K562 (cell line): ENCODE measurements at regions not wholly inside any gene's neighbourhood (a gene's known extent, or its start where the extent isn't known, plus 50 kb on each side); places are given as distances from the start of the nearest gene placed in this dataset.

ENCODE experiments used
- ATAC-seq: fragments of 200-7000 bp; cut with Tn5 transposase; 3 replicates; pipeline ENCODE4 v1.9.1; 2020; ENCODE audit warnings: moderate library complexity
- BruUV-seq: library from RNA; stranded (reverse); fragments of 400-500 nt; replicated peaks from 2 replicates; lab custom pipeline; 2021; lab: Mats Ljungman, UMichigan
- CTCF ChIA-PET: fragments of 300-600 bp; formaldehyde crosslinking; extraction: SDS; loops from one replicate; lab custom pipeline; 2021; ENCODE audit warnings: low intra/inter-chr PET ratio; lab: Yijun Ruan, JAX
- POLR2A ChIA-PET: fragments of 300-600, 350-650 bp; sonication (Branson Sonifier 250); formaldehyde crosslinking; extraction: SDS; loops from one replicate; lab custom pipeline; 2021; ENCODE audit warnings: antibody characterized with exemption, inconsistent platforms; lab: Yijun Ruan, JAX
- DNase-seq, 4 experiments: peaks; one replicate each; pipeline versions ENCODE4 v3.0.0 to v3.0.0-alpha.2; 2011 to 2018; ENCODE audit warnings: low spot score in 3 of 4, mixed read lengths in 3 of 4; ENCODE audit errors: extremely low read depth in 1 of 4
- FAIRE-seq: peaks from 2 replicates; lab custom pipeline; 2011; peaks lifted over from hg19 to GRCh38; lab: Jason Lieb, UNC
- H2AFZ ChIP-seq: 2 replicates; pipeline ENCODE4 v1.6.0; 2011; ENCODE audit warnings: low read depth, low read length, control low read depth, inconsistent platforms
- H3K27ac ChIP-seq: fragments of 200-600 bp; 3 replicates; pipeline ENCODE4 v1.8.0; 2011; ENCODE audit warnings: low read depth, mild to moderate bottlenecking, control low read depth, inconsistent platforms, low read length, moderate library complexity, mixed read lengths; ENCODE audit errors: extremely low read depth
- H3K27me3 ChIP-seq, 2 experiments: fragments of 300-600 bp in 1 of 2; 2 replicates in 1 of 2; 3 replicates in 1 of 2; pipeline versions ENCODE4 v1.6.0 to v1.8.0; 2011; ENCODE audit warnings: inconsistent platforms in 2 of 2, low read length in 2 of 2, mild to moderate bottlenecking in 1 of 2, mixed read lengths in 1 of 2, moderate library complexity in 1 of 2; ENCODE audit not compliant: control insufficient read depth in 2 of 2, insufficient read depth in 2 of 2
- H3K36me3 ChIP-seq: fragments of 300-600 bp; 3 replicates; pipeline ENCODE4 v1.8.0; 2011; ENCODE audit warnings: mild to moderate bottlenecking, low read length, inconsistent platforms; ENCODE audit not compliant: control insufficient read depth, insufficient read depth
- H3K4me1 ChIP-seq, 2 experiments: fragments of 200-600 bp in 1 of 2; replicated peaks in 1 of 2; 2 replicates in 1 of 2; 3 replicates in 1 of 2; pipeline versions ENCODE4 v1.5.1 to v1.8.0; 2011; ENCODE audit warnings: inconsistent platforms in 2 of 2, low read length in 2 of 2, mild to moderate bottlenecking in 1 of 2, mixed read lengths in 1 of 2, moderate library complexity in 1 of 2; ENCODE audit not compliant: control insufficient read depth in 2 of 2, insufficient read depth in 2 of 2
- H3K4me2 ChIP-seq: 2 replicates; pipeline ENCODE4 v1.6.1; 2011; ENCODE audit warnings: low read length, control low read depth, inconsistent platforms, mixed read lengths; ENCODE audit not compliant: insufficient read depth
- H3K4me3 ChIP-seq: fragments of 200-600 bp; sonication (generic), shearing (Covaris generic); 2 replicates; pipeline ENCODE4 v1.5.1; 2016; ENCODE audit warnings: control low read depth, inconsistent platforms
- H3K79me2 ChIP-seq: fragments of 200-600 bp; 3 replicates; pipeline ENCODE4 v1.8.0; 2011; ENCODE audit warnings: low read length, inconsistent platforms; ENCODE audit not compliant: control insufficient read depth, insufficient read depth
- H3K9ac ChIP-seq, 2 experiments: 2 replicates each; pipeline versions ENCODE4 v1.6.0 to v1.6.1; 2011; ENCODE audit warnings: low read depth in 2 of 2, low read length in 2 of 2, control low read depth in 1 of 2, inconsistent platforms in 1 of 2, mild to moderate bottlenecking in 1 of 2, mixed read lengths in 1 of 2; ENCODE audit not compliant: insufficient read depth in 1 of 2
- H3K9me1 ChIP-seq: one replicate; pipeline ENCODE4 v1.6.0; 2011; ENCODE audit warnings: inconsistent platforms, mild to moderate bottlenecking, low read length, moderate library complexity; ENCODE audit not compliant: control insufficient read depth, insufficient read depth
- H3K9me3 ChIP-seq: replicated peaks from 2 replicates; pipeline ENCODE4 v1.5.1; 2011; ENCODE audit warnings: low read depth, low read length, inconsistent platforms; ENCODE audit not compliant: control insufficient read depth, insufficient read depth
- H4K20me1 ChIP-seq: replicated peaks from 2 replicates; pipeline ENCODE4 v1.6.1; 2011; ENCODE audit warnings: low read length, inconsistent platforms, mixed read lengths; ENCODE audit not compliant: control insufficient read depth, insufficient read depth
- ATF1 ChIP-seq, 2 experiments: fragments of 450-650 bp in 1 of 2; IDR thresholded peaks; 2 replicates each; pipeline ENCODE4 v1.6.1; 2016; ENCODE audit warnings: missing compliant biosample characterization in 1 of 2, missing genetic modification characterization in 1 of 2
- C11orf30 ChIP-seq: fragments of 450-650 bp; IDR thresholded peaks from 2 replicates; pipeline ENCODE4 v1.6.1; 2016; ENCODE audit warnings: low read depth, mild to moderate bottlenecking
- ELF1 ChIP-seq: fragments of 200-800 bp; sonication (Bioruptor generic); IDR thresholded peaks from 2 replicates; pipeline ENCODE4 v1.6.1; 2016; ENCODE audit warnings: missing genetic modification characterization, missing compliant biosample characterization
- FUS ChIP-seq: fragments of 200-400 bp; formaldehyde crosslinking; optimal IDR thresholded peaks from 2 replicates; pipeline ENCODE3; 2017; ENCODE audit warnings: low read depth, low read length
- HOXB6 ChIP-seq: fragments of 250-450 bp; sonication (Bioruptor Pico); IDR thresholded peaks from 2 replicates; pipeline ENCODE4 v1.5.1; 2022; ENCODE audit warnings: mild to moderate bottlenecking, borderline replicate concordance
- L3MBTL2 ChIP-seq: fragments of 450-650 bp; IDR thresholded peaks from 2 replicates; pipeline ENCODE4 v1.6.1; 2016; ENCODE audit warnings: mild to moderate bottlenecking, moderate library complexity
- POLR2G ChIP-seq: fragments of 200-400 bp; formaldehyde crosslinking; IDR thresholded peaks from 2 replicates; pipeline ENCODE4 v1.6.1; 2017; ENCODE audit warnings: low read depth, mild to moderate bottlenecking, antibody characterized with exemption, low read length, moderate library complexity
- SRSF3 ChIP-seq: fragments of 200-400 bp; formaldehyde crosslinking; IDR thresholded peaks from 2 replicates; pipeline ENCODE4 v1.6.1; 2016; ENCODE audit warnings: mild to moderate bottlenecking, low read length, moderate library complexity; ENCODE audit not compliant: insufficient read depth
- YBX1 ChIP-seq: fragments of 450-650 bp; IDR thresholded peaks from 2 replicates; pipeline ENCODE4 v1.7.1; 2016; ENCODE audit warnings: mild to moderate bottlenecking
- ZNF766 ChIP-seq: fragments of 200-800 bp; sonication (Bioruptor generic); conservative IDR thresholded peaks from 2 replicates; pipeline ENCODE4 v1.6.1; 2016; ENCODE audit warnings: missing genetic modification characterization, missing compliant biosample characterization
- WGBS: fragments of 100-300 bp; shearing (Covaris generic); methylation state at CpG from one replicate; pipeline ENCODE4 v1.1.6; 2016; ENCODE audit warnings: low coverage, mixed read lengths; ENCODE audit not compliant: insufficient coverage; ENCODE audit errors: missing lambda C conversion rate; 5-methylcytosine and 5-hydroxymethylcytosine counted together
- in situ Hi-C: fragments of 300-500 bp; cut with MboI; formaldehyde crosslinking; loops from 4 replicates; pipeline ENCODE4 v1.15.0; 2018; ENCODE audit warnings: inconsistent platforms, mixed read lengths
- intact Hi-C: fragments of 100-400 bp; cut with micrococcal nuclease; formaldehyde crosslinking; loops from 2 replicates; pipeline ENCODE4 v1.14.2; 2022
- TF ChIP-seq, protein P1 (sequence below): fragments of 450-650 bp; IDR thresholded peaks from 2 replicates; pipeline ENCODE4 v1.6.1; 2016; ENCODE audit warnings: low read depth, mild to moderate bottlenecking, moderate library complexity
- TF ChIP-seq, protein P2 (sequence below): fragments of 450-650 bp; formaldehyde crosslinking; conservative IDR thresholded peaks from 2 replicates; pipeline ENCODE4 v1.4.0; 2022; ENCODE audit warnings: mild to moderate bottlenecking, missing genetic modification characterization

DNA sequence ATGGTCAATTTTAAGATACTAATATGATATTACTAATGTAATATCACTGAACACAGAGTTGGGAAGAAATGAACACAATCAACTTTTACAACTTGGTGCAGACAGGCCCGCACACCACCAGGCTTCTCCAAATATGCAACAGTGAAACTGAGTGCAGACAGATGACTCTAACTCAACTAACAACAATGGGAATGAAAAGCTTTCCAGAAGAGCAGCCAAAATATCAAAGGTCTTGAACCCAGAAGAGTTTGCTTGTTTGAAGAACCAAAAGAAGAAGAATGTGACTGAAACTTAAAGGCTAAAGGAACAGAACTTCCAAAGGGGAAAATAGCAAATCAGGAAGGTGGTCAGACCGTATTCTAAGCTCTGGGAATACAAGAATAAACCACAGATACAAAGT is 89.8 kb upstream of the COL11A1 start (continued):
- TF ChIP-seq HOXB6 (CRISPR knock-in tag) (no peak), ATF1 (CRISPR knock-in tag; IDR thresholded peaks at IDR 0.05) (no peak), ATF1 (tag; IDR thresholded peaks at IDR 0.05) (no peak), L3MBTL2 (no peak)
- TF ChIP-seq, all 486 proteins: peak for 0

DNA sequence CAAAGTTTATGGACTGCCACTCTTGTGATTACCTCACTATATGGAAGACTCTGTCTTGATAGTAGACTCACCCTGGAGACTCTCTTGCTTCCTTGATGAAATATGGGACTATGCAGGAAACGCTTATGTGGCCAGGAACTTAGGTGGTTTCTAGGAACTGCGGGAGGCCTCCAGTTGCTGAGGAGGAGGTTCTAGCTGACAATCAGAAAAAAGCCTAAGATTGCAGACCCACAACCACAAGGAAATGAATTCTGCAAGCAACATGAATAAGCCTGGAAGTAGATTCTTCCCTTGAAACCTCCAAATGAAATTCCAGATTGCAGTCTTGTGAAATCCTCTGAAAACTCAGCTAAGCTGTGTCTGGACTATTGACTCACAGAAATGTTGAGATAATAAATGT is 88.9 kb upstream of the COL11A1 start:
- ChIA-PET CTCF (no interaction called here), POLR2A (no interaction called here)
- H3K4me1 ChIP-seq, result no peaks in the 10 kb centered on the region
- ATAC-seq, result no peak
- no peak overlapping the region for H2AFZ ChIP-seq
- no TSS peak for BruUV-seq
- H3K36me3 ChIP-seq, result no peaks in the 10 kb centered on the region
- no peaks in the 10 kb centered on the region for H3K27me3 ChIP-seq
- in situ Hi-C loops (loop anchor here (10.0 kb wide), 1 partner anchor 98 kb away; no protein-coding TSS in a partner anchor), intact Hi-C loops (no loop called here)
- H3K9me3 ChIP-seq, result no peaks in the 10 kb centered on the region
- H3K4me2 ChIP-seq, result no peak overlapping the region
- H3K79me2 ChIP-seq, result no peaks in the 10 kb centered on the region
- H3K4me3 ChIP-seq, result no peak overlapping the region
- no peak for FAIRE-seq
- H3K9me1 ChIP-seq, result no peaks in the 10 kb centered on the region
- no peak overlapping the region for H3K27ac ChIP-seq
- 0% methylated on average over 2 of the region's 2 CpGs for WGBS
- H4K20me1 ChIP-seq, result no peaks in the 10 kb centered on the region
- no peak overlapping the region for H3K9ac ChIP-seq
- TF ChIP-seq FUS, result no peak
- no peak for DNase-seq

DNA sequence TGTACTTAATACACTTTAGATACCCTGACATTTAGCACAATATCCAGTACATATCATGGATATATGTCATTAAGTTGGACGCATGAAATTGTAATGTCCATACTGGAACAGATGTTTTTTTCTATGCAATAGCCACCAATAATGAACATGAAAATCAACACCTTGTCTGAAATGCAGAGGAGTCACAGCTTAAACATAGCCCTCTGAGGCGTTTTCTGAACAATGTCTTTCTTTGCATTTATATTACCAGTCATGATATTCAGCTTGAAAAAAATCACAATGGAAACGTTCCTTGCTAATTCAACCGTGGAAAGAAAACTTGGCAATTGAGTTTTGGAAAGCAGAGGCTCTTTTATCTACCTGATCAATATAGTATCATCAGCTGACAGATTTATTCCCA is 86.7 kb upstream of the COL11A1 start:
- H2AFZ ChIP-seq, result no peak overlapping the region
- no peak overlapping the region for H3K4me3 ChIP-seq
- ChIA-PET POLR2A (no interaction called here), CTCF (no interaction called here)
- no peak overlapping the region for H3K9ac ChIP-seq
- H3K4me1 ChIP-seq, result no peaks in the 10 kb centered on the region
- in situ Hi-C loops, result loop anchor here (10.0 kb wide), 1 partner anchor 100 kb away; no protein-coding TSS in a partner anchor
- intact Hi-C loops, result no loop called here
- 0% methylated on average over 4 of the region's 4 CpGs for WGBS
- no peaks in the 10 kb centered on the region for H3K36me3 ChIP-seq
- H3K79me2 ChIP-seq, result no peaks in the 10 kb centered on the region
- no peak for ATAC-seq
- no peak for DNase-seq
- no peak overlapping the region for H3K4me2 ChIP-seq
- no peak for FAIRE-seq
- no peaks in the 10 kb centered on the region for H3K27me3 ChIP-seq
- TF ChIP-seq C11orf30 (no peak), POLR2G (no peak), ZNF766 (CRISPR knock-in tag) (no peak), ELF1 (tag) (no peak), YBX1 (no peak), SRSF3 (no peak)
- TF ChIP-seq, protein P1, sequence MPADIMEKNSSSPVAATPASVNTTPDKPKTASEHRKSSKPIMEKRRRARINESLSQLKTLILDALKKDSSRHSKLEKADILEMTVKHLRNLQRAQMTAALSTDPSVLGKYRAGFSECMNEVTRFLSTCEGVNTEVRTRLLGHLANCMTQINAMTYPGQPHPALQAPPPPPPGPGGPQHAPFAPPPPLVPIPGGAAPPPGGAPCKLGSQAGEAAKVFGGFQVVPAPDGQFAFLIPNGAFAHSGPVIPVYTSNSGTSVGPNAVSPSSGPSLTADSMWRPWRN, result no peak
- TF ChIP-seq, protein P2, sequence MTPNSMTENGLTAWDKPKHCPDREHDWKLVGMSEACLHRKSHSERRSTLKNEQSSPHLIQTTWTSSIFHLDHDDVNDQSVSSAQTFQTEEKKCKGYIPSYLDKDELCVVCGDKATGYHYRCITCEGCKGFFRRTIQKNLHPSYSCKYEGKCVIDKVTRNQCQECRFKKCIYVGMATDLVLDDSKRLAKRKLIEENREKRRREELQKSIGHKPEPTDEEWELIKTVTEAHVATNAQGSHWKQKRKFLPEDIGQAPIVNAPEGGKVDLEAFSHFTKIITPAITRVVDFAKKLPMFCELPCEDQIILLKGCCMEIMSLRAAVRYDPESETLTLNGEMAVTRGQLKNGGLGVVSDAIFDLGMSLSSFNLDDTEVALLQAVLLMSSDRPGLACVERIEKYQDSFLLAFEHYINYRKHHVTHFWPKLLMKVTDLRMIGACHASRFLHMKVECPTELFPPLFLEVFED (CRISPR knock-in tag), result no peak
- BruUV-seq, result no TSS peak
- no peak overlapping the region for H3K27ac ChIP-seq
- no peaks in the 10 kb centered on the region for H3K9me3 ChIP-seq
- no peaks in the 10 kb centered on the region for H4K20me1 ChIP-seq
- no peaks in the 10 kb centered on the region for H3K9me1 ChIP-seq
